Ascending aorta (tissue), 2 donors: ENCODE measurements at regions not wholly inside any gene's neighbourhood (a gene's known extent, or its start where the extent isn't known, plus 50 kb on each side); places are given as distances from the start of the nearest gene placed in this dataset.

Experiments
- DNase-seq, 2 donors: peaks; one replicate each; pipeline ENCODE4 v3.0.0-alpha.2; 2019; ENCODE audit warnings: low spot score in 2 of 2
- H3K27ac ChIP-seq, 2 donors: fragments of 200-600 bp; sonication (generic); one replicate each; pipeline ENCODE4 v1.5.1; 2016 to 2017; ENCODE audit warnings: mild to moderate bottlenecking in 1 of 2
- H3K27me3 ChIP-seq: fragments of 200-600 bp; sonication (generic); one replicate; pipeline ENCODE4 v1.5.1; 2017
- H3K36me3 ChIP-seq, 2 donors: fragments of 200-600 bp; sonication (generic); one replicate each; pipeline ENCODE4 v1.5.1; 2016
- H3K4me1 ChIP-seq, 2 donors: fragments of 200-600 bp; sonication (generic); one replicate each; pipeline ENCODE4 v1.5.1; 2016 to 2017; ENCODE audit warnings: mild to moderate bottlenecking in 1 of 2
- H3K4me3 ChIP-seq, 2 donors: fragments of 200-600 bp; sonication (generic); one replicate each; pipeline ENCODE4 v1.5.1; 2016 to 2017; ENCODE audit warnings: mild to moderate bottlenecking in 1 of 2
- H3K9me3 ChIP-seq, 2 donors: fragments of 200-600 bp; sonication (generic); one replicate each; pipeline ENCODE4 v1.5.1; 2016
- intact Hi-C: fragments of 100-400 bp; cut with DNase I; formaldehyde crosslinking; loops from one replicate; pipeline ENCODE4 v1.15.1; 2023
- TF ChIP-seq, protein P1 (sequence below), 3 experiments: fragments of 200-600 bp in 2 of 3; fragments of 450-650 bp in 1 of 3; sonication (generic) in 2 of 3; IDR thresholded peaks; one replicate each; pipeline ENCODE4 v1.5.1; 2016 to 2019; ENCODE audit warnings: antibody characterized with exemption in 3 of 3, mild to moderate bottlenecking in 1 of 3, moderate library complexity in 1 of 3

- no peaks in the 10 kb centered on the region for H3K4me1 ChIP-seq
- no peaks in the 10 kb centered on the region for H3K27me3 ChIP-seq
- DNase-seq = peak in 1 of 2 donors; percentile 59
- H3K36me3 ChIP-seq = no peaks in the 10 kb centered on the region
- no peak overlapping the region for H3K4me3 ChIP-seq
- TF ChIP-seq, protein P1, sequence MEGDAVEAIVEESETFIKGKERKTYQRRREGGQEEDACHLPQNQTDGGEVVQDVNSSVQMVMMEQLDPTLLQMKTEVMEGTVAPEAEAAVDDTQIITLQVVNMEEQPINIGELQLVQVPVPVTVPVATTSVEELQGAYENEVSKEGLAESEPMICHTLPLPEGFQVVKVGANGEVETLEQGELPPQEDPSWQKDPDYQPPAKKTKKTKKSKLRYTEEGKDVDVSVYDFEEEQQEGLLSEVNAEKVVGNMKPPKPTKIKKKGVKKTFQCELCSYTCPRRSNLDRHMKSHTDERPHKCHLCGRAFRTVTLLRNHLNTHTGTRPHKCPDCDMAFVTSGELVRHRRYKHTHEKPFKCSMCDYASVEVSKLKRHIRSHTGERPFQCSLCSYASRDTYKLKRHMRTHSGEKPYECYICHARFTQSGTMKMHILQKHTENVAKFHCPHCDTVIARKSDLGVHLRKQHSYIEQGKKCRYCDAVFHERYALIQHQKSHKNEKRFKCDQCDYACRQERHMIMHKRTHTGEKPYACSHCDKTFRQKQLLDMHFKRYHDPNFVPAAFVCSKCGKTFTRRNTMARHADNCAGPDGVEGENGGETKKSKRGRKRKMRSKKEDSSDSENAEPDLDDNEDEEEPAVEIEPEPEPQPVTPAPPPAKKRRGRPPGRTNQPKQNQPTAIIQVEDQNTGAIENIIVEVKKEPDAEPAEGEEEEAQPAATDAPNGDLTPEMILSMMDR (IDR thresholded peaks at IDR 0.05) = no peak
- H3K27ac ChIP-seq = no peak overlapping the region
- no peaks in the 10 kb centered on the region for H3K9me3 ChIP-seq
- intact Hi-C loops = no loop called here
Measured at GRCh38 chr1:36721261-36721660, 238.5 kb upstream of the CSF3R start.

GRCh38 chr1:36717431-36717830 is 234.7 kb upstream of the CSF3R start:
- no peak overlapping the region for H3K27ac ChIP-seq
- intact Hi-C loops = no loop called here
- no peaks in the 10 kb centered on the region for H3K4me1 ChIP-seq
- H3K4me3 ChIP-seq = no peak overlapping the region
- TF ChIP-seq, protein P1 (IDR thresholded peaks at IDR 0.05) = no peak
- H3K36me3 ChIP-seq = no peaks in the 10 kb centered on the region
- no peaks in the 10 kb centered on the region for H3K27me3 ChIP-seq
- H3K9me3 ChIP-seq = no peaks in the 10 kb centered on the region
- no peak for DNase-seq

- TF ChIP-seq, protein P1 (IDR thresholded peaks at IDR 0.05) = no peak
- no peaks in the 10 kb centered on the region for H3K4me1 ChIP-seq
- DNase-seq = no peak
- intact Hi-C loops = no loop called here
- H3K36me3 ChIP-seq = no peaks in the 10 kb centered on the region
- H3K27me3 ChIP-seq = no peaks in the 10 kb centered on the region
- no peak overlapping the region for H3K27ac ChIP-seq
- H3K9me3 ChIP-seq = no peaks in the 10 kb centered on the region
- H3K4me3 ChIP-seq = no peak overlapping the region
Measured at GRCh38 chr1:36715797-36716196, 233.1 kb upstream of the CSF3R start.

DNA sequence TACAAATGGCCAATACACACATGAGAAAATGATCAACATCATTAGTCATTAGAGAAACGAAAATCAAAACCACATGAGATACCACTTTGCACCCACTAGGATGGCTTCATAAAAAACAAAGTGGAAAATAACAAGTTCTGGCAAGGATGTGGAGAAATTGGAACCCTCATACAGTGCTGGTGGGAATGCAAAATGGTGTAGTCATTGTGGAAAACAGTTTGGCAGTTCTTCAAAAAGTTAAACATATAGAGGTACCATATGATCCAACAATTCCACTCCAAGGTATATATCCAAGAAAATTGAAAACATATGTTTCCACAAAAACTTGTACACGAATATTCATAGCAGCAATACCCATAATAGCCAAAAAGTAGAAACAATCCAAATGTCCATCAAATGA is 231.6 kb upstream of the CSF3R start:
- Histone ChIP-seq H3K9me3 (no peaks in the 10 kb centered on the region), H3K4me3 (no peak overlapping the region), H3K27ac (no peak overlapping the region), H3K36me3 (no peaks in the 10 kb centered on the region), H3K27me3 (no peaks in the 10 kb centered on the region), H3K4me1 (no peaks in the 10 kb centered on the region)
- TF ChIP-seq, protein P1 (IDR thresholded peaks at IDR 0.05) = no peak
- intact Hi-C loops = no loop called here
- DNase-seq = no peak

DNA sequence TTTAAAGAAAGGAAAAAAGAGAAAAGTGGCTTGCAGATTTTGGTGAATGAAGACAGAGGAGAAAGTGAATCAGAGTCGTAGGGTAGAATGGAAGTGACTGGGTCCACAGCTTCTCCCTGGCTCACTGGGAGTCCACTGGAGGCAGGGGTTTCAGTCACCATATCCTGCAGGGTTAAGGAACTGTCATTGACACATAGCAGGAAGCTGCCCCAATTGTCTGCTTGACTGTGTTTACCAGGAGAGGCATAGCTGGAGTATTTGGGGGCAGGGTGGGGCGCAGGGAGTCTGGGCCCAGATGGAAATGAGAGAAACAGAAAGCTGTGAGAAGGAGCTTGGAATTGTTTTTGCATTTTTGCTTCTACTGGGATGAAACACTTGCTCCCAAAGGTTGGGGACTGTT is 228.8 kb upstream of the CSF3R start:
- Histone ChIP-seq H3K27ac (no peak overlapping the region), H3K36me3 (no peaks in the 10 kb centered on the region), H3K27me3 (no peaks in the 10 kb centered on the region), H3K9me3 (no peaks in the 10 kb centered on the region), H3K4me3 (no peak overlapping the region), H3K4me1 (no peaks in the 10 kb centered on the region)
- intact Hi-C loops = no loop called here
- DNase-seq = no peak
- TF ChIP-seq, protein P1 (IDR thresholded peaks at IDR 0.05) = no peak

- no peaks in the 10 kb centered on the region for H3K4me1 ChIP-seq
- H3K27ac ChIP-seq = no peak overlapping the region
- intact Hi-C loops = no loop called here
- no peak overlapping the region for H3K4me3 ChIP-seq
- H3K36me3 ChIP-seq = no peaks in the 10 kb centered on the region
- no peaks in the 10 kb centered on the region for H3K27me3 ChIP-seq
- no peaks in the 10 kb centered on the region for H3K9me3 ChIP-seq
- TF ChIP-seq, protein P1 (IDR thresholded peaks at IDR 0.05) = no peak
- DNase-seq = no peak
Measured at GRCh38 chr1:36710951-36711350, 228.2 kb upstream of the CSF3R start.
